GM20000 (cell line): ENCODE measurements at regions not wholly inside any gene's neighbourhood (a gene's known extent, or its start where the extent isn't known, plus 50 kb on each side); places are given as distances from the start of the nearest gene placed in this dataset.

ENCODE experiments used
- DNase-seq: peaks from one replicate; pipeline ENCODE4 v3.0.0; 2012; ENCODE audit warnings: low spot score
- TF ChIP-seq, protein P1 (sequence below): IDR thresholded peaks from 2 replicates; pipeline ENCODE4 v1.5.1; 2012; ENCODE audit warnings: mild to moderate bottlenecking, control low read depth; ENCODE audit errors: extremely low read depth, missing control alignments

DNA sequence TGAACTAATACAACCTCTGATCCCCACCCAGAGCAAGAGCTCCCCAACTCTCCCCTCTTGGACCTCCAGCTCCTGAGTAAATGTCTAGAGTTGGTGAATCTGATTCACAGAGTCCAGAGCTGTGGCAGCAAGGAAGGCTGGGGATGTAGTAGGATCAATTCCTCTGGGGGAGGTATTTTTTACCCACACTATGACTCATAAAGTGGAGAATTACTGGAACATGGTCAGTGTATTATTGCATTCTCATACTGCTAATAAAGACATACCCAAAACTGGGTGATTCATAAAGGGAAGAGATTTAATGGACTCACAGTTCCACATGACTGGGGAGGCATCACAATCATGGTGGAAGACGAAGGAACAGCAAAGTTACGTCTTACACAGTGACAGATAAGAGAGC lies 496.7 kb downstream of the EFNB2 start:
- DNase-seq, result no peak
- TF ChIP-seq, protein P1, sequence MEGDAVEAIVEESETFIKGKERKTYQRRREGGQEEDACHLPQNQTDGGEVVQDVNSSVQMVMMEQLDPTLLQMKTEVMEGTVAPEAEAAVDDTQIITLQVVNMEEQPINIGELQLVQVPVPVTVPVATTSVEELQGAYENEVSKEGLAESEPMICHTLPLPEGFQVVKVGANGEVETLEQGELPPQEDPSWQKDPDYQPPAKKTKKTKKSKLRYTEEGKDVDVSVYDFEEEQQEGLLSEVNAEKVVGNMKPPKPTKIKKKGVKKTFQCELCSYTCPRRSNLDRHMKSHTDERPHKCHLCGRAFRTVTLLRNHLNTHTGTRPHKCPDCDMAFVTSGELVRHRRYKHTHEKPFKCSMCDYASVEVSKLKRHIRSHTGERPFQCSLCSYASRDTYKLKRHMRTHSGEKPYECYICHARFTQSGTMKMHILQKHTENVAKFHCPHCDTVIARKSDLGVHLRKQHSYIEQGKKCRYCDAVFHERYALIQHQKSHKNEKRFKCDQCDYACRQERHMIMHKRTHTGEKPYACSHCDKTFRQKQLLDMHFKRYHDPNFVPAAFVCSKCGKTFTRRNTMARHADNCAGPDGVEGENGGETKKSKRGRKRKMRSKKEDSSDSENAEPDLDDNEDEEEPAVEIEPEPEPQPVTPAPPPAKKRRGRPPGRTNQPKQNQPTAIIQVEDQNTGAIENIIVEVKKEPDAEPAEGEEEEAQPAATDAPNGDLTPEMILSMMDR, result no peak

DNA sequence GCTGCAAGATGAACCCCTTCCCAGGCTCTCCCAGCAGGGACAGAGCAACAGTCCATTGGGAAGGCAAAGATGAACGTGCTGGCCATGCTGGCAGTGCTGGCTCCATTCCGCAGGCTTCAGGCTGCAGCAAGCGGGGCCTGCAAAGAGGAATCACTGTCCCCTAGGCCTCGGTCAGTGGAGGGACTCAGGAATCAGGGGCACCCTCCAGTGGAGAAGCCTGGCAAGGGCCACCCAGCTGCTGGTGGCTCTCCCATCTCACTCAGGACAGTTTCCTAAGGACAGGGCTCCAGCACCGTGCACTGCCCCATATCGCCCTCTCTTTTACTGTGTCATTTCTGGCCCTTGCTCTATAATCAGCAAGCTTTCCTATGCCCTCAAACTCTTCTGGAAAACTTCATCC lies 498.6 kb downstream of the EFNB2 start:
- TF ChIP-seq, protein P1, result no peak
- DNase-seq, result no peak

DNA sequence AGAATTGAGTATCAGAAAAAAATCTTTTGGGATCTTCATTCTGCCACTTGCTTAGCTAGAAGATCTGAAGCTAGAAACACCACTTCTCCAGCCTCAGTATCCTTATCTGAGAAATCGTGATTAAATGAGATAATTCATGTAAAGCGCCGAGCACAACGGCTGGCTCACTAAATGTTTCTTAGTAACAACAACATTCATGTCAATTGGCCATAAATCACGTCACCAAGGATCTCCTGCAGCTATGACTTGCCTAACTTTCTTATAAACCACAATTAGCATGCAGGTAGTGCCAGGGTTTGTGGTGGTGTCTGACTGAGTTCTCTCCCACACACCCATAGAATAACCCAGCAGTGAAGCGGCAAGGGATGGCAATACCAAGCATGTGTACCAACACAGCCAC lies 501.3 kb downstream of the EFNB2 start:
- no peak for DNase-seq

DNA sequence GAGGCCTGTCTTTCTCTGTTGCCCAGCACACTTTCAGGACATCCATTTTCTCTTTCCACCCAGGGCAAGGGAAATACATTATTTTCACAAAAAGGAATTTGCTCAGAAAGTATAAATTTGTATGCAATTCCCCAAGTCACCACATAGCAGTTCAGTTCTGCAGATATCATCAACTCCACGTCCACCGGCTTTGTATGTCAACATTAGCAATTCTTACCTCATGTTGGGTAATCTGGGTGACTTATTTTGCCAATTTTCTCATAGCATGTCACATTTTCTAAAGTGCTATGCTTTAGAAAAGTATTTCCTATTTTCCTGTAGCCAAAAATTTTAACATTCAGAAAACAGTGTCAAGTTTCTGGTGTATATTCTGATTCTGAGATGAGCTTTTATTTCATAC lies 501.8 kb downstream of the EFNB2 start:
- no peak for DNase-seq
- TF ChIP-seq, protein P1, result no peak

More for the DNA sequence above, 501.3 kb downstream of the EFNB2 start:
- TF ChIP-seq, protein P1, result no peak

DNA sequence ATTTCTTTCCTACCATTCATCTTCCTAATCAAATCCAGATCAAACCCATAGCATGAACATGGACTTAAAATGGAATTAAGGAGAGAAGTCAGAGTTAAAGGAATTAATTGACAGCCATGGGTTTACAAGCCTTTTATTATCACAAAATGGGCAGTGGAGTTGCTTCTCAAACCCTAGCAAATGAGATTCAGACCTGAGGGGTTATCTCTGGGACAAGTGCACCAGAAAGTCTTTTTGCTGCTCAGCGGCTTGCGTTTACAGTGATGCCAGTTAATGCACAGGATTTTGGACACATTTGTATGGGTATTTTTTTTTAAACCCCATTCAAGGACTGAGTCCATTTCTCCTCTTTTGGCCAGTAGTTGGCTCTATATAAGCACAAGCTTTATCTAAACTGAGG lies 503.0 kb downstream of the EFNB2 start:
- DNase-seq, result no peak
- TF ChIP-seq, protein P1, result no peak

DNA sequence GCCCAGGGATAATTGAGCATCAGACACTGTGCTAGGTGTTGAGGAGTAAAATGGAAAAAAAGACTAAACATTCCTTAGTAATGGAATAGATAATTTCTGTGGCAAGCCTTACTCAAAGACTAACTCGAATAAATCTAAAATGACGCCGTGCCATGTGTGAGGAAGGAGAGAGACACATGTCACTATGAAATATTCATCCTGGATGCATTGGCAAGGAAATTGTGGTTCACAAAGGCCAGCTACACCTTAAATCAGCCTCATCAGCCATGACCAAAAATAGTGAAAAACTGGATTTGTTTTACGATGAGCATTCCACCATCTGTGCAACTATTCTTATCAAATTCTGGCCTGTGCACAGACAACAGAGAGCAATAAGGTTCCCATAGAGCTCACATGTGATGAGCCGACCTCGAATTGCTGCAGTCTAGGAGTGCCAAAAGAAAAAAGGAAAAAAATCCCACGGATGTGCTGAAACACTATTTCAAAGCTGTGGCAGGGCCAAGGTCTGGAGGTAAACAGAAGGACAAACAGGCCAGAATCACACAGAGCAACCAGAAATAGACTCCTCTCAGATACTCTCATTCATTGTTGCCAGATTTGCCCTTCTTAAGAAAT lies 505.7 kb downstream of the EFNB2 start:
- TF ChIP-seq, protein P1, result no peak
- DNase-seq, result no peak

DNA sequence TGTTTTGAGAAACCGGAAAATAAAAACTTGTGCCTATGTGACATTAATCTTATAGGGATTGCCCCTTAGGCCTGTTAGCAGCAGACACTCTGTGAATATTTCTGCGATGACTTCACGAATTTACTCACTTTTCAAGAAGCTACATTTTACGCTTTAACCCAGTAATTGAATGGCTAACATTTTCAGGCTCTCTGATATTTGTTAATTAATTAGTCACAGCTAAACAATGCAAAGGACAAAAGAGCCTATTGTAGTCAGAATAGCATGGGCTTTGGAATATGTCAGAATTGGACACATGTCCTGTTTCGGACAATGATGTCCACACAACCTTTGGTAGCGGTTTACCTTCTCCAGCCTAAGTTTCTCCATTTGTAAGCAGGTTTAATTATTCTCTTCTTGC lies 506.6 kb downstream of the EFNB2 start:
- DNase-seq, result no peak
- TF ChIP-seq, protein P1, result no peak
